ENCODE measurements at regions not wholly inside any gene's neighbourhood (a gene's known extent, or its start where the extent isn't known, plus 50 kb on each side); places are given as distances from the start of the nearest gene placed in this dataset.

DNA sequence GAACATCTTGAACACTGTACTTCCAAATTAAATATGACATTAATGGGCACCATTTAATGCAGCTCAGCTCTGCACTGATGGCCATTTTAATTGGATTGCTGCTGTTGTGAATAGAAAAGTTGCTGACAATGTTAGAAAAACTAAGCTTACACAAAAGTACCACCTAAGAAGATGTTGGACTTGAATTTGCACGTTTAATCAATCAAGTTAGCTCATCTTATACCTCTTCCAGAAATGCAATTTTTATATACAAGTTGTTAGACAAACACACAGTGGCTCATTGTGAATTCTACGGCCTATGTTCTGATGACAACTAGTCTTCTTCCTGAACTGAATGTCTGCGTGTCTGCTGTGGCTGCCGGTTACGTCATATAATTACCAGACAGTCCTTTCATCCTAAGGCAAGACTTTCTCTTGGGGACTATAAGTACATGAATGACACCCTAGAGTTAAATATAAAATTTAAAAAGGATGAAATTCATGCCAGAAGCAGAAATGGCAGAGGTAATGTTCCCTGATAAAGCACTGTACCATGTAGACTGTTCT, 330.2 kb downstream of the EPM2A start:
- no peak for DNase-seq (ENCODE audit: low spot score)
- TF ChIP-seq, protein P1, sequence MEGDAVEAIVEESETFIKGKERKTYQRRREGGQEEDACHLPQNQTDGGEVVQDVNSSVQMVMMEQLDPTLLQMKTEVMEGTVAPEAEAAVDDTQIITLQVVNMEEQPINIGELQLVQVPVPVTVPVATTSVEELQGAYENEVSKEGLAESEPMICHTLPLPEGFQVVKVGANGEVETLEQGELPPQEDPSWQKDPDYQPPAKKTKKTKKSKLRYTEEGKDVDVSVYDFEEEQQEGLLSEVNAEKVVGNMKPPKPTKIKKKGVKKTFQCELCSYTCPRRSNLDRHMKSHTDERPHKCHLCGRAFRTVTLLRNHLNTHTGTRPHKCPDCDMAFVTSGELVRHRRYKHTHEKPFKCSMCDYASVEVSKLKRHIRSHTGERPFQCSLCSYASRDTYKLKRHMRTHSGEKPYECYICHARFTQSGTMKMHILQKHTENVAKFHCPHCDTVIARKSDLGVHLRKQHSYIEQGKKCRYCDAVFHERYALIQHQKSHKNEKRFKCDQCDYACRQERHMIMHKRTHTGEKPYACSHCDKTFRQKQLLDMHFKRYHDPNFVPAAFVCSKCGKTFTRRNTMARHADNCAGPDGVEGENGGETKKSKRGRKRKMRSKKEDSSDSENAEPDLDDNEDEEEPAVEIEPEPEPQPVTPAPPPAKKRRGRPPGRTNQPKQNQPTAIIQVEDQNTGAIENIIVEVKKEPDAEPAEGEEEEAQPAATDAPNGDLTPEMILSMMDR (IDR thresholded peaks at IDR 0.05) = no peak
- Histone ChIP-seq H3K4me3 (no peak overlapping the region), H3K4me1 (no peaks in the 10 kb centered on the region), H3K27ac (no peak overlapping the region), H3K27me3 (no peaks in the 10 kb centered on the region), H3K9me3 (no peaks in the 10 kb centered on the region), H3K36me3 (no peaks in the 10 kb centered on the region)

DNA sequence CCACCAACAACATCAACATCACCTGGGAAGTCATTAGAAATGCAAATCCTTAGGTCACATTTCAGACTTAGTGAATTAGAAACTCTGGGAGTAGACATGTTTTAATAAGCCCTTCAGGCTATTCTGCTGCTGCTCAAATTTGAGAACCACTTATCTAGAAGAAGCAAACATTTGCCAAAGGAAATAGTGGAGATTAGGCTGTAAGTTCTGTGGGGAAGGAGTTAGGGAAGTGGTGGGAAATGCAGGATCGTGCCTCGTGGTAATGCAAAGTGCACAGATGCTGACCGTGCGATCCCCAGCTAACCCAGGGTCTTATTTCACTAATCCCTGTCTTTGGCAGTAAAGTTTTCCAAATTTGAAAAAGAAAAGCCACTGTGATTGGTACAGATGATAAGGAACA, 328.5 kb downstream of the EPM2A start:
- Histone ChIP-seq H3K4me3 (no peak overlapping the region), H3K9me3 (no peaks in the 10 kb centered on the region), H3K4me1 (no peaks in the 10 kb centered on the region), H3K27ac (no peak overlapping the region), H3K36me3 (no peaks in the 10 kb centered on the region), H3K27me3 (no peaks in the 10 kb centered on the region)
- DNase-seq (ENCODE audit: low spot score) = no peak
- TF ChIP-seq, protein P1 (IDR thresholded peaks at IDR 0.05) = no peak

DNA sequence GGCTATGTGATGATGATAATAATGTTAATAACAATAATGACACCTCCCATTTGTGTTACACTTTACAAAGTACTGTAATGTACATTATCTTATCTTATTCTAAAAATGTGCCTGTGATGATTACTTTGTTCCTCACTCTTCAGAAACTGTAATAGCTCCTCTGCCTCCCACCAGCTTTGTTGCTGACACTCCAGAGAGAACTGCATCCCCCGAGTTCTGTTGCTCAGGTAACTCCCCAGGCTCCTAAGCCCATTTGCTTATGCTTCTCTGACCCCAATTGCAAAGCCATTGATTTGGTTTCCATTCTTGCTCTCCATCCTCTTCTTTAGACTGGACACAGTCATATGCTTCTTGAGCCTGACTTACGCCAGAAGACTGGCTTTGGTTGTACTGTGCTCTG, 319.7 kb downstream of the EPM2A start:
- Histone ChIP-seq H3K27me3 (no peaks in the 10 kb centered on the region), H3K4me1 (no peaks in the 10 kb centered on the region), H3K4me3 (no peak overlapping the region), H3K9me3 (no peaks in the 10 kb centered on the region), H3K27ac (no peak overlapping the region), H3K36me3 (no peaks in the 10 kb centered on the region)
- no peak for DNase-seq (ENCODE audit: low spot score)
- TF ChIP-seq, protein P1 (IDR thresholded peaks at IDR 0.05) = no peak

DNA sequence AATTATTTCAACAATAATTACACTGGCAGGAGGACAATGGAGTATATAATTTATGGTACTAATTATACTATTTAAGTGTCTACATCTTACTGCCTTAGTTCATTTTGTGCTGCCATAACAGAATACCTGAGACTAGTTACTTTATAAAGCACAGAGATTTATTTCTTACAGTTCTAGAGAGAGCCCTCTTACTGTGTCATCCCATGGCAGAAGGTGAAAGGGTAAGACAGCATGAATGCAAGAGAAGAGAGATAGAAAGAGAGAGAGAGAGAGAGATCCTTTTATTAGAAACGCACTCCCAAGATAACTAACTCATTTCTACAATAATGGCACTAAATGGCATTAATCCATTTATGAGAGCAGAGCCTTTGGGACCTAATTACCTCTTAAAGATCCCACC, 314.7 kb downstream of the EPM2A start:
- TF ChIP-seq, protein P1 (IDR thresholded peaks at IDR 0.05) = no peak
- no peak overlapping the region for H3K4me3 ChIP-seq
- no peaks in the 10 kb centered on the region for H3K27me3 ChIP-seq
- H3K4me1 ChIP-seq = no peaks in the 10 kb centered on the region
- H3K9me3 ChIP-seq = no peaks in the 10 kb centered on the region
- H3K27ac ChIP-seq = no peak overlapping the region
- H3K36me3 ChIP-seq = no peaks in the 10 kb centered on the region
- no peak for DNase-seq (ENCODE audit: low spot score)

DNA sequence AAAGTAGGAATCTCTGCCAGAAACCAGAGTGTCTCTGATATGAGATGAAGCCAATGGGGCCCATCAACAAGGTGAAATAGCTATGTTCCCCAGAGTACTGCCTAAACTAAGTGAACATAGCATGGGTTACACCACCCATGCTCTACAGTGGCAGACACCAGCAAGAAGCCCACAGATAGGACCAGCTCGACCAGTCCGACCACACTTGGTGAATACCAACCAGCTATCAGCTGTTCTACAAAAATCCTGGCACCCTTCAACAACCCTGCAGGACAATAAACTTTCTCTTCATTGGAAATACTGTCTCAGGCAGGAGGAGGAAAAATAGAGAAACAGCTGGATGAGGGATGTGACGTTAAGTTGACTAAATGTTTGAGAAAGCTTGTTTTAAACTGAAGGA, 311.4 kb downstream of the EPM2A start:
- no peaks in the 10 kb centered on the region for H3K9me3 ChIP-seq
- TF ChIP-seq, protein P1 (IDR thresholded peaks at IDR 0.05) = no peak
- no peak overlapping the region for H3K4me3 ChIP-seq
- H3K27me3 ChIP-seq = no peaks in the 10 kb centered on the region
- DNase-seq (ENCODE audit: low spot score) = no peak
- no peak overlapping the region for H3K27ac ChIP-seq
- no peaks in the 10 kb centered on the region for H3K36me3 ChIP-seq
- no peaks in the 10 kb centered on the region for H3K4me1 ChIP-seq

DNA sequence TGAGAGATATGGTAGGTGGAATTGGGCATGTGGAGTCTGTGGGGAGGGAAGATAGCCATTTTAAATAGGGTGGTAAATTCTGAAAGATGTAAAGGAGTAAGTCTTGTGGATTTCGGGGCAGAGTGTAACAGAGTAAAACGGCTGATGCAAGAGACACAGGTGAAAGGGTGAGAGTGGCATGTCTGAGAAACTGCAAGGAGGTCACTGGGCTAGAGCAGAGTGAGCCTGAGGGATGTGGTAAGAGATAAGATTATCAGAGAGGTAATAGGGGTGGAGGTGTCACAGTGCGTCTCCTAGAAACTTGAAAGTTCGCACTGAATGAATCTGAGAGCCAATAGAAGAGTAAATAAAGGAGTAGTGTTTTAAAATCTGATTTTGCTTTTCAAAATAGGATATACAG, 308.1 kb downstream of the EPM2A start:
- TF ChIP-seq, protein P1 (IDR thresholded peaks at IDR 0.05) = no peak
- Histone ChIP-seq H3K27me3 (no peaks in the 10 kb centered on the region), H3K36me3 (no peaks in the 10 kb centered on the region), H3K9me3 (no peaks in the 10 kb centered on the region), H3K4me1 (no peaks in the 10 kb centered on the region), H3K4me3 (no peak overlapping the region), H3K27ac (no peak overlapping the region)
- DNase-seq (ENCODE audit: low spot score) = no peak
